Kidney (tissue), 13 donors: ENCODE measurements at regions not wholly inside any gene's neighbourhood (a gene's known extent, or its start where the extent isn't known, plus 50 kb on each side); places are given as distances from the start of the nearest gene placed in this dataset.

Experiments
- DNase-seq, 5 donors: peaks; one replicate each; pipeline ENCODE4 v3.0.0-alpha.2; 2013 to 2020
- FAIRE-seq: peaks from 2 replicates; lab custom pipeline; 2012; peaks lifted over from hg19 to GRCh38; lab: Jason Lieb, UNC
- H3K27ac ChIP-seq, 2 donors: one replicate each; pipeline ENCODE4 v1.7.0; 2013; ENCODE audit warnings: low read depth in 2 of 2, low read length in 2 of 2, inconsistent platforms in 1 of 2
- H3K27me3 ChIP-seq: one replicate; pipeline ENCODE4 v1.7.1; 2013; ENCODE audit warnings: low read length, inconsistent platforms; ENCODE audit not compliant: control insufficient read depth, insufficient read depth
- H3K36me3 ChIP-seq, 3 donors: one replicate each; pipeline versions ENCODE4 v1.7.0 to v1.7.1; 2013; ENCODE audit warnings: low read length in 3 of 3, control low read depth in 1 of 3, inconsistent platforms in 1 of 3; ENCODE audit not compliant: insufficient read depth in 3 of 3, control insufficient read depth in 2 of 3
- H3K4me1 ChIP-seq, 3 donors: one replicate each; pipeline versions ENCODE4 v1.7.0 to v1.7.1; 2013; ENCODE audit warnings: low read length in 3 of 3, inconsistent platforms in 1 of 3, low read depth in 1 of 3; ENCODE audit not compliant: control insufficient read depth in 2 of 3, insufficient read depth in 2 of 3
- H3K4me3 ChIP-seq, 3 donors: one replicate each; pipeline versions ENCODE4 v1.7.0 to v1.8.1; 2013; ENCODE audit warnings: low read length in 3 of 3, control low read depth in 1 of 3, inconsistent platforms in 1 of 3
- H3K9ac ChIP-seq, 3 donors: one replicate each; pipeline versions ENCODE4 v1.7.0 to v1.7.1; 2013; ENCODE audit warnings: low read length in 3 of 3, control low read depth in 1 of 3, inconsistent platforms in 1 of 3
- H3K9me3 ChIP-seq, 3 donors: one replicate each; pipeline versions ENCODE4 v1.7.0 to v1.7.1; 2013; ENCODE audit warnings: low read length in 3 of 3, control low read depth in 1 of 3, inconsistent platforms in 1 of 3; ENCODE audit not compliant: control insufficient read depth in 2 of 3, insufficient read depth in 1 of 3
- intact Hi-C: fragments of 100-400 bp; cut with DNase I; formaldehyde crosslinking; loops from one replicate; pipeline ENCODE4 v1.11.1; 2022
- TF ChIP-seq, protein P1 (sequence below): IDR thresholded peaks from 3 replicates; pipeline ENCODE4 v1.5.1; 2012; ENCODE audit warnings: mild to moderate bottlenecking, moderate library complexity, borderline replicate concordance; ENCODE audit not compliant: insufficient read depth; ENCODE audit errors: extremely low read depth
- donor health status: control.
- donor health status: control.
- donor health status: control.
- donor health status: control.
- donor health status: control.
- donor health status: DM: yes; HTN: yes; CAD: no.
- donor health status: Normal renal cell carcinoma (clear cell type).

DNA sequence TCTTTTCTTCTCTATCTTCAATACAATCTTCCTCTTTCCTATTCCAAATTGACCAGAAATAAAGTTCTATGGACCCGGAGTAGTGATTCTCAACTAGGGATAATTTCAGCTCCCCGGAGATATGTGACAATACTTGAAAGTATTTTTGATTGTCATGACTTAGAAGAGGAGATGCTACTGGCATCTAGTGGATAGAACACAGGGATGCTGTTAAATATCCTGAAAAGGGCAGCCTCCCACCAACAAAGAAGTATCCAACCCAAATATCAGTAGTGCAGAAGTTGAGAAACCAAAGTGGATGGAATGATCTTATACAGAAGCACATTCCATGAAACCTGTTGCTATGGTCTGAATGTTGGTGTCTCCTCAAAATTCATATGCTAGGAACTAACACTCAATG is 65.7 kb upstream of the NDST3 start:
- no peak overlapping the region for H3K9ac ChIP-seq
- DNase-seq: no peak
- TF ChIP-seq, protein P1, sequence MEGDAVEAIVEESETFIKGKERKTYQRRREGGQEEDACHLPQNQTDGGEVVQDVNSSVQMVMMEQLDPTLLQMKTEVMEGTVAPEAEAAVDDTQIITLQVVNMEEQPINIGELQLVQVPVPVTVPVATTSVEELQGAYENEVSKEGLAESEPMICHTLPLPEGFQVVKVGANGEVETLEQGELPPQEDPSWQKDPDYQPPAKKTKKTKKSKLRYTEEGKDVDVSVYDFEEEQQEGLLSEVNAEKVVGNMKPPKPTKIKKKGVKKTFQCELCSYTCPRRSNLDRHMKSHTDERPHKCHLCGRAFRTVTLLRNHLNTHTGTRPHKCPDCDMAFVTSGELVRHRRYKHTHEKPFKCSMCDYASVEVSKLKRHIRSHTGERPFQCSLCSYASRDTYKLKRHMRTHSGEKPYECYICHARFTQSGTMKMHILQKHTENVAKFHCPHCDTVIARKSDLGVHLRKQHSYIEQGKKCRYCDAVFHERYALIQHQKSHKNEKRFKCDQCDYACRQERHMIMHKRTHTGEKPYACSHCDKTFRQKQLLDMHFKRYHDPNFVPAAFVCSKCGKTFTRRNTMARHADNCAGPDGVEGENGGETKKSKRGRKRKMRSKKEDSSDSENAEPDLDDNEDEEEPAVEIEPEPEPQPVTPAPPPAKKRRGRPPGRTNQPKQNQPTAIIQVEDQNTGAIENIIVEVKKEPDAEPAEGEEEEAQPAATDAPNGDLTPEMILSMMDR: no peak
- no peak overlapping the region for H3K4me3 ChIP-seq
- H3K27ac ChIP-seq: no peak overlapping the region
- no peaks in the 10 kb centered on the region for H3K27me3 ChIP-seq
- FAIRE-seq: no peak
- intact Hi-C loops: no loop called here
- H3K36me3 ChIP-seq: no peaks in the 10 kb centered on the region
- no peaks in the 10 kb centered on the region for H3K4me1 ChIP-seq
- no peaks in the 10 kb centered on the region for H3K9me3 ChIP-seq

DNA sequence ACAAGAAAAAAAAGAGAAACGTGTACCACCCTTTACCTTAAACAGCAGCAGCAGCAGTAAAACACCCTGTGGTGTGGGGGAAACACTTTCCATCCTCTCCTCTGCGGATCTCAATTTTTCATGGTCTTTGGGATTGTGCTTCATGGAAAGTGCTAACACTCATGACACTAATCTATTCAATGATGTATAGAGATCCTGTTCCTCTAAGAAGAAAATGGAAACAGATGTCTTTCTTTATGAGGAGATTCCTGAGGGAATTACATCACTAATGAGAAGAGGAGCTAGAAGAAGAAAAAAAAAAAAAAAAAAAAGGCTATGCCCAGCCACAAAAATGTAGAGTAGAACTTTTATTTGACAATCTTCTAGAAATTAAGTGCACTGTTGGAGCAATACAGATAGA is 62.9 kb upstream of the NDST3 start:
- FAIRE-seq (no peak), DNase-seq (no peak)
- TF ChIP-seq, protein P1: no peak

DNA sequence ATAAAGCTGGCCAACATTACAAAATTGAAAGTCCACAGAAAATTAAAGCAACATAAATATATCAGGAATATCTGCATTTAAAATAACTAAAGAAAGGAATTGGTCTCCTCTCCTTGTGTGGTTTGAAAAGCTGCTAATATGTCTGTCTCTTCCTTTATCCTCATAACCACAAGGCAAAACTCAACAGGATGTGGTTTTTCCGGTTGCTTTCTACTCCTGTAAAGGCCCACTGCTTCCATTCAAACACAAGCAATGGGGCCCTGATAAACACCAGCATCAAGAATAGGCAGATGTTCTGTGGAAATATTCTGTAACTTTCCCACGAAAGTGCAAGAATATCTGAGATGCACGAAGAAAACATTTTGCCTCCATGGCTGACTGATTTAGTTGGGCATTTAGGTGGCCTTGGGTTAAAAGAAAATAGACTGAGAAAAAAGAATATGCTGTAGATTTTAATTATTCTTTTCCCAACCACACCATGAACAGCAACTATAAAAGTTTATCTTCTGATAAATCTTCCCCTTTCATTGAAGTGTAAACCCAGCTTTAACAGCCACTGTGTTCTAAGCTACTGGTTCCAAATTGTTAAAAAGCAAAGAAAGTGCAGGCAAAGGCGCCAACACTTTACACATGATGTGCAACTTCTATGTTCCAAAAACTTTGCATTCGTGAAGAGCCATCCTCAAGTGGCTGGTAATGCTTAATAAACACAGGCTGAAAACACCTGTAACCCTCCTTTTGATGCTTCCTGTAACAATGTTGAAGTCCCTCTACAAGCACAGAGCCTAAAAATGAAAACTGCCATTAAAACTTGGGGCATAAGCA is 50.5 kb upstream of the NDST3 start:
- TF ChIP-seq, protein P1: no peak
- intact Hi-C loops: no loop called here
- Histone ChIP-seq H3K4me3 (no peak overlapping the region), H3K4me1 (no peaks in the 10 kb centered on the region), H3K36me3 (no peaks in the 10 kb centered on the region), H3K27me3 (no peaks in the 10 kb centered on the region), H3K9me3 (no peaks in the 10 kb centered on the region), H3K9ac (no peak overlapping the region), H3K27ac (no peak overlapping the region)
- DNase-seq: no peak
- no peak for FAIRE-seq

More for the DNA sequence above, 62.9 kb upstream of the NDST3 start:
- Histone ChIP-seq H3K9ac (no peak overlapping the region), H3K9me3 (no peaks in the 10 kb centered on the region), H3K4me3 (no peak overlapping the region), H3K27me3 (no peaks in the 10 kb centered on the region), H3K36me3 (no peaks in the 10 kb centered on the region), H3K4me1 (no peaks in the 10 kb centered on the region), H3K27ac (no peak overlapping the region)
- intact Hi-C loops: no loop called here
